ENCODE measurements at regions not wholly inside any gene's neighbourhood (a gene's known extent, or its start where the extent isn't known, plus 50 kb on each side); places are given as distances from the start of the nearest gene placed in this dataset.

GRCh38 chr5:27482663-27483062 is 444.3 kb upstream of the CDH9 start:
- TF ChIP-seq CTCF (conservative IDR thresholded peaks at IDR 0.05), result no peak
- H3K27ac ChIP-seq, result no peak overlapping the region

- no peak overlapping the region for H3K27ac ChIP-seq
- TF ChIP-seq CTCF (conservative IDR thresholded peaks at IDR 0.05), result no peak
These were observed 441.5 kb upstream of the CDH9 start for GRCh38 chr5:27479859-27480258.

- no peak for TF ChIP-seq CTCF (conservative IDR thresholded peaks at IDR 0.05)
These were observed 439.2 kb upstream of the CDH9 start for GRCh38 chr5:27477550-27477949.

GRCh38 chr5:27476356-27476988 is 438.1 kb upstream of the CDH9 start:
- TF ChIP-seq CTCF (conservative IDR thresholded peaks at IDR 0.05), result no peak
- no peak overlapping the region for H3K27ac ChIP-seq

More at GRCh38 chr5:27477550-27477949, 439.2 kb upstream of the CDH9 start:
- no peak overlapping the region for H3K27ac ChIP-seq

GRCh38 chr5:27475063-27475462 is 436.7 kb upstream of the CDH9 start:
- TF ChIP-seq CTCF (conservative IDR thresholded peaks at IDR 0.05), result no peak
- no peak overlapping the region for H3K27ac ChIP-seq

- H3K27ac ChIP-seq, result no peak overlapping the region
- TF ChIP-seq CTCF (conservative IDR thresholded peaks at IDR 0.05), result no peak
These were observed 436.0 kb upstream of the CDH9 start for GRCh38 chr5:27474395-27474794.

- no peak overlapping the region for H3K27ac ChIP-seq
- no peak for TF ChIP-seq CTCF (conservative IDR thresholded peaks at IDR 0.05)
These were observed 435.6 kb upstream of the CDH9 start for GRCh38 chr5:27474047-27474309.

Measured in VCaP (cell line).